ENCODE measurements at regions not wholly inside any gene's neighbourhood (a gene's known extent, or its start where the extent isn't known, plus 50 kb on each side); places are given as distances from the start of the nearest gene placed in this dataset.
"Not testable (repeated sequence)": the region's sequence is repeated elsewhere in the genome, so short reads cannot be mapped to it uniquely, and the experiment has no call there.

GRCh38 chr18:14221689-14222088 is 89.5 kb upstream of the ZNF519 start:
- no peak overlapping the region for H3K9ac ChIP-seq (ENCODE audit: low read length)
- no peaks in the 10 kb centered on the region for H4K20me1 ChIP-seq (ENCODE audit: low read depth, low read length)
- H3K36me3 ChIP-seq (ENCODE audit: low read length), result no peaks in the 10 kb centered on the region
- no peak overlapping the region for H3K27ac ChIP-seq (ENCODE audit: low read depth, low read length)
- H3K9me2 ChIP-seq (replicated peaks; ENCODE audit: insufficient read depth, low read length), result no peaks in the 10 kb centered on the region
- H3K9me3 ChIP-seq (ENCODE audit: insufficient read depth, low read length), result no peaks in the 10 kb centered on the region
- H3K79me2 ChIP-seq (ENCODE audit: insufficient read depth, low read length), result no peaks in the 10 kb centered on the region
- no peaks in the 10 kb centered on the region for H3K27me3 ChIP-seq (ENCODE audit: low read length)
- H3K4me3 ChIP-seq (ENCODE audit: insufficient read depth, low read length, poor library complexity, severe bottlenecking), result no peak overlapping the region
- no peaks in the 10 kb centered on the region for H3F3A ChIP-seq (ENCODE audit: insufficient read depth)
- TF ChIP-seq CTCF (IDR thresholded peaks at IDR 0.05; ENCODE audit: insufficient read depth, low read length, poor library complexity, severe bottlenecking) (no peak), EZH2phosphoT487 (conservative IDR thresholded peaks at IDR 0.05; ENCODE audit: low read length) (no peak)
- H2AFZ ChIP-seq (ENCODE audit: low read depth, low read length, severe bottlenecking), result no peak overlapping the region
- no peak overlapping the region for H3K4me2 ChIP-seq (ENCODE audit: low read depth, low read length, poor library complexity, severe bottlenecking)

GRCh38 chr18:14215952-14216351 is 83.7 kb upstream of the ZNF519 start:
- not testable (repeated sequence) for H3K27me3 ChIP-seq (ENCODE audit: low read length); H3K9me2 ChIP-seq (replicated peaks; ENCODE audit: insufficient read depth, low read length); H2AFZ ChIP-seq (ENCODE audit: low read depth, low read length, severe bottlenecking); H3K4me3 ChIP-seq (ENCODE audit: insufficient read depth, low read length, poor library complexity, severe bottlenecking); H3K27ac ChIP-seq (ENCODE audit: low read depth, low read length); H3K9ac ChIP-seq (ENCODE audit: low read length); H3K36me3 ChIP-seq (ENCODE audit: low read length); H3F3A ChIP-seq (ENCODE audit: insufficient read depth); H3K79me2 ChIP-seq (ENCODE audit: insufficient read depth, low read length); H3K4me2 ChIP-seq (ENCODE audit: low read depth, low read length, poor library complexity, severe bottlenecking); H4K20me1 ChIP-seq (ENCODE audit: low read depth, low read length); H3K9me3 ChIP-seq (ENCODE audit: insufficient read depth, low read length)

DNA sequence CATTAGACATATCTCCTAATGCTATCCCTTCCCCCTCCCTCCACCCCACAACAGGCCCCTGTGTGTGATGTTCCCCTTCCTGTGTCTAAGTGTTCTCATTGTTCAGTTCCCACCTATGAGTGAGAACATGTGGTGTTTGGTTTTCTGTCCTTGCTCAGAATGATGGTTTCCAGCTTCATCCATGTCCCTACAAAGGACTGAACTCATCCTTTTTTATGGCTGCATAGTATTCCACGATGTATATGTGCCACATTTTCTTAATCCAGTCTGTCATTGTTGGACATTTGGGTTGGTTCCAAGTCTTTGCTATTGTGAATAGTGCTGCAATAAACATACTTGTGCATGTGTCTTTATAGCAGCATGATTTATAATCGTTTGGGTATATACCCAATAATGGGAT is 71.2 kb upstream of the ZNF519 start:
- not testable (repeated sequence) for H3K9me2 ChIP-seq (replicated peaks; ENCODE audit: insufficient read depth, low read length); H3K36me3 ChIP-seq (ENCODE audit: low read length); H3K9ac ChIP-seq (ENCODE audit: low read length); H3K9me3 ChIP-seq (ENCODE audit: insufficient read depth, low read length); H4K20me1 ChIP-seq (ENCODE audit: low read depth, low read length); H3K4me3 ChIP-seq (ENCODE audit: insufficient read depth, low read length, poor library complexity, severe bottlenecking); H3K4me2 ChIP-seq (ENCODE audit: low read depth, low read length, poor library complexity, severe bottlenecking); H2AFZ ChIP-seq (ENCODE audit: low read depth, low read length, severe bottlenecking); H3K27ac ChIP-seq (ENCODE audit: low read depth, low read length); H3F3A ChIP-seq (ENCODE audit: insufficient read depth); H3K79me2 ChIP-seq (ENCODE audit: insufficient read depth, low read length); H3K27me3 ChIP-seq (ENCODE audit: low read length)

DNA sequence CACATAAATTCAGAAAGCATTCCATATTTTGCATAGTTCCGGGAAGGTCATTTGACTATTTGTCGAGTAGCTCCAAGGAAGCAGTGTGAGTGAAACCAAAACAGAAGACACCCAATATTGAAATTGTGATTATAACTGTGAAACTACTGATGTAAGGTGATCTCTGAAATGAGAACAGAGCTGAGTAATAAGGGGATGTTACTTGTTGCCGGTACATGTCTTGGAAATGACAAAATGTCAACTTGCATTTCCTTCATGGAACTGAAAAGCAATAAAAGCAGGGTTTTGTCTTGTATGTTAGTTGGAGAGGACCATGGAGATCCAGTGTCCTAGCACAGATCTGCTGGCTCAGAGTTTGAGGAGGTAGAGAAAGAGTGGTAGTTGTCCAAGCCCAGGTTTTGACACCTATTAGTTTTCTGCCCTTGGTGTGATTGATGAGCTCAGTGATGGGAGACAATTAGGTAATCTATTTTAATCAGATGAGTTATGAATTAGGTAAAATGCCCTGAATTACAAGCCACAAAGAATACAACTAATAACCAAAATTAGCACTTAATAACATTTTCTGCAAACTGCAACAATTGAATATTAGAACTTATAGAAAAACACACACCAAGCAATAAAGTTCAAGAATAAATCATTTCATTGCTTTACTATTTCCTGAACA is 58.7 kb upstream of the ZNF519 start:
- not testable (repeated sequence) for H3K27ac ChIP-seq (ENCODE audit: low read depth, low read length); H3K9me3 ChIP-seq (ENCODE audit: insufficient read depth, low read length); H3K9me2 ChIP-seq (replicated peaks; ENCODE audit: insufficient read depth, low read length); H2AFZ ChIP-seq (ENCODE audit: low read depth, low read length, severe bottlenecking); H4K20me1 ChIP-seq (ENCODE audit: low read depth, low read length); H3K4me3 ChIP-seq (ENCODE audit: insufficient read depth, low read length, poor library complexity, severe bottlenecking); H3K79me2 ChIP-seq (ENCODE audit: insufficient read depth, low read length); H3K27me3 ChIP-seq (ENCODE audit: low read length); H3K9ac ChIP-seq (ENCODE audit: low read length); H3F3A ChIP-seq (ENCODE audit: insufficient read depth); H3K4me2 ChIP-seq (ENCODE audit: low read depth, low read length, poor library complexity, severe bottlenecking); H3K36me3 ChIP-seq (ENCODE audit: low read length)

DNA sequence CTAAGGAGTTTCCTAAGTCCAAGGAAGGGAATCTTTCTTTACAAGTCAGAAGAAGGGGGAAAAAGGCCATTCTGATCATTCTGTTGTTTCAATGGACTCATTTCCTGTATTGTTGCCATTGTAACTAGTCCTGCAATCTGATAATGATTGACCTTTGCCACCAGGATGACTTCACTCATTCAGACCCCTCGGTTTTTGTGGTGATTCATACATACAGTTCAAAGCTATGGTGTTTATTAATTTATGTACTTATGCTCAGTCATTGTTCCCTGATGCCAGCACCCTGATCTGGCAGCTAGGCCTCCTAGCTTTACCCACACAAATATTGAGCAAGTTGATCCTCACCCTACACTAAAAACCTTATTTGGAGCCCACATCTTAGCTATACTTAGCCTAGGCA is 57.6 kb upstream of the ZNF519 start:
- Histone ChIP-seq H2AFZ (ENCODE audit: low read depth, low read length, severe bottlenecking) (no peak overlapping the region), H3K36me3 (ENCODE audit: low read length) (no peaks in the 10 kb centered on the region), H4K20me1 (ENCODE audit: low read depth, low read length) (no peaks in the 10 kb centered on the region), H3K79me2 (ENCODE audit: insufficient read depth, low read length) (no peaks in the 10 kb centered on the region), H3K4me2 (ENCODE audit: low read depth, low read length, poor library complexity, severe bottlenecking) (no peak overlapping the region), H3K27ac (ENCODE audit: low read depth, low read length) (no peak overlapping the region), H3K9me2 (replicated peaks; ENCODE audit: insufficient read depth, low read length) (no peaks in the 10 kb centered on the region), H3K4me3 (ENCODE audit: insufficient read depth, low read length, poor library complexity, severe bottlenecking) (no peak overlapping the region), H3K27me3 (ENCODE audit: low read length) (no peaks in the 10 kb centered on the region), H3K9me3 (ENCODE audit: insufficient read depth, low read length) (no peaks in the 10 kb centered on the region), H3F3A (ENCODE audit: insufficient read depth) (no peaks in the 10 kb centered on the region), H3K9ac (ENCODE audit: low read length) (no peak overlapping the region)
- no peak for TF ChIP-seq EZH2phosphoT487 (conservative IDR thresholded peaks at IDR 0.05; ENCODE audit: low read length)
- TF ChIP-seq CTCF (IDR thresholded peaks at IDR 0.05; ENCODE audit: insufficient read depth, low read length, poor library complexity, severe bottlenecking), result no peak

GRCh38 chr18:14188751-14189406 is 56.6 kb upstream of the ZNF519 start:
- not testable (repeated sequence) for H3K9ac ChIP-seq (ENCODE audit: low read length); H3K9me3 ChIP-seq (ENCODE audit: insufficient read depth, low read length); H3K36me3 ChIP-seq (ENCODE audit: low read length); H3K79me2 ChIP-seq (ENCODE audit: insufficient read depth, low read length); H4K20me1 ChIP-seq (ENCODE audit: low read depth, low read length); H3F3A ChIP-seq (ENCODE audit: insufficient read depth); H3K27ac ChIP-seq (ENCODE audit: low read depth, low read length); H3K4me2 ChIP-seq (ENCODE audit: low read depth, low read length, poor library complexity, severe bottlenecking); H3K27me3 ChIP-seq (ENCODE audit: low read length); H2AFZ ChIP-seq (ENCODE audit: low read depth, low read length, severe bottlenecking); H3K9me2 ChIP-seq (replicated peaks; ENCODE audit: insufficient read depth, low read length); H3K4me3 ChIP-seq (ENCODE audit: insufficient read depth, low read length, poor library complexity, severe bottlenecking)
